ENCODE measurements at regions not wholly inside any gene's neighbourhood (a gene's known extent, or its start where the extent isn't known, plus 50 kb on each side); places are given as distances from the start of the nearest gene placed in this dataset.

- no peak for DNase-seq
- no peak overlapping the region for H3K4me3 ChIP-seq (ENCODE audit: low read depth in 2 of 2, low read length in 1 of 2)
- H3K9ac ChIP-seq = no peak overlapping the region
- H3K79me2 ChIP-seq (ENCODE audit: insufficient read depth) = no peaks in the 10 kb centered on the region
- no peak overlapping the region for H3K27ac ChIP-seq (ENCODE audit: low read depth in 2 of 2, low read length in 1 of 2)
- no peaks in the 10 kb centered on the region for H3K9me3 ChIP-seq
- H3K9me2 ChIP-seq = no peaks in the 10 kb centered on the region
- no peaks in the 10 kb centered on the region for H4K20me1 ChIP-seq (ENCODE audit: insufficient read depth)
- H3K36me3 ChIP-seq (replicated peaks in 1 of 2; ENCODE audit: control insufficient read depth in 1 of 2, insufficient read depth in 2 of 2, low read length in 1 of 2) = no peaks in the 10 kb centered on the region
- ChIA-PET POLR2A (no interaction called here), CTCF (interaction anchor here (0.9 to 1.0 kb wide), 2 partner anchors 16 kb away, joined by 3 read pairs; no protein-coding TSS in a partner anchor)
- H3F3A ChIP-seq (replicated peaks; ENCODE audit: insufficient read depth) = no peaks in the 10 kb centered on the region
- no peak overlapping the region for H2AFZ ChIP-seq (ENCODE audit: low read depth)
- peaks cover 0 to 8% of the 10 kb centered on the region in 2 experiments; a peak in 1 of 4 replicates for H3K4me1 ChIP-seq (ENCODE audit: control insufficient read depth in 1 of 2, insufficient read depth in 2 of 2, low read depth in 1 of 2, low read length in 1 of 2)
- 50% methylated on average over 1 of the region's 9 CpGs for WGBS (ENCODE audit: low lambda C conversion rate)
- H3K4me2 ChIP-seq = no peak overlapping the region
- H3K27me3 ChIP-seq (ENCODE audit: insufficient read depth) = peaks cover 18% of the 10 kb centered on the region; the same call in 1 of the 2 replicates
- no peak for TF ChIP-seq EZH2phosphoT487 (IDR thresholded peaks at IDR 0.05; ENCODE audit: borderline replicate concordance, low read depth)
- TF ChIP-seq ELF1 (IDR thresholded peaks at IDR 0.05) = no peak
- TF ChIP-seq EP300 (IDR thresholded peaks at IDR 0.05; ENCODE audit: borderline replicate concordance in 1 of 2, low read depth in 1 of 2, low read length in 1 of 2) = no peak
Measured at GRCh38 chr2:105561401-105561800, 162.6 kb upstream of the FHL2 start.

- 56% methylated on average over 5 of the region's 10 CpGs for WGBS (ENCODE audit: low lambda C conversion rate)
- Histone ChIP-seq H3K36me3 (replicated peaks in 1 of 2; ENCODE audit: control insufficient read depth in 1 of 2, insufficient read depth in 2 of 2, low read length in 1 of 2) (no peaks in the 10 kb centered on the region), H3K27ac (ENCODE audit: low read depth in 2 of 2, low read length in 1 of 2) (no peak overlapping the region), H3K9me3 (no peaks in the 10 kb centered on the region), H3K27me3 (ENCODE audit: insufficient read depth) (peaks cover 25% of the 10 kb centered on the region; the same call in 1 of the 2 replicates), H3F3A (replicated peaks; ENCODE audit: insufficient read depth) (no peaks in the 10 kb centered on the region), H4K20me1 (ENCODE audit: insufficient read depth) (no peaks in the 10 kb centered on the region), H3K4me3 (ENCODE audit: low read depth in 2 of 2, low read length in 1 of 2) (no peak overlapping the region), H3K9ac (no peak overlapping the region), H3K79me2 (ENCODE audit: insufficient read depth) (no peaks in the 10 kb centered on the region), H2AFZ (ENCODE audit: low read depth) (no peak overlapping the region), H3K4me2 (no peak overlapping the region), H3K4me1 (ENCODE audit: control insufficient read depth in 1 of 2, insufficient read depth in 2 of 2, low read depth in 1 of 2, low read length in 1 of 2) (peaks cover 0 to 8% of the 10 kb centered on the region in 2 experiments; a peak in 1 of 4 replicates), H3K9me2 (no peaks in the 10 kb centered on the region)
- DNase-seq = no peak
- ChIA-PET POLR2A (no interaction called here), CTCF (interaction anchor here (1.0 kb wide), 1 partner anchor 15 kb away, joined by 3 read pairs; no protein-coding TSS in a partner anchor)
- no peak for TF ChIP-seq SMC3 (IDR thresholded peaks at IDR 0.05; ENCODE audit: low read depth, low read length)
- no peak for TF ChIP-seq EZH2phosphoT487 (IDR thresholded peaks at IDR 0.05; ENCODE audit: borderline replicate concordance, low read depth)
- no peak for TF ChIP-seq JUND (IDR thresholded peaks at IDR 0.05)
- no peak for TF ChIP-seq FOXM1 (IDR thresholded peaks at IDR 0.05; ENCODE audit: low read depth)
- no peak for TF ChIP-seq FOXJ3 (CRISPR knock-in tag; IDR thresholded peaks at IDR 0.05)
- no peak for TF ChIP-seq TAF1 (IDR thresholded peaks at IDR 0.05; ENCODE audit: borderline replicate concordance, low read depth, low read length)
- no peak for TF ChIP-seq YY1 (IDR thresholded peaks at IDR 0.05; ENCODE audit: low read depth)
- no peak for TF ChIP-seq RCOR1 (IDR thresholded peaks at IDR 0.05; ENCODE audit: low read length)
- TF ChIP-seq USF2 (IDR thresholded peaks at IDR 0.05; ENCODE audit: borderline replicate concordance, low read depth, low read length) = no peak
Measured at GRCh38 chr2:105560157-105560556, 161.3 kb upstream of the FHL2 start.

Measured in SK-N-SH (cell line).